K562 (cell line): ENCODE measurements at regions not wholly inside any gene's neighbourhood (a gene's known extent, or its start where the extent isn't known, plus 50 kb on each side); places are given as distances from the start of the nearest gene placed in this dataset.

Source experiments
- ATAC-seq: fragments of 200-7000 bp; cut with Tn5 transposase; 3 replicates; pipeline ENCODE4 v1.9.1; 2020; ENCODE audit warnings: moderate library complexity
- BruUV-seq: library from RNA; stranded (reverse); fragments of 400-500 nt; replicated peaks from 2 replicates; lab custom pipeline; 2021; lab: Mats Ljungman, UMichigan
- CTCF ChIA-PET: fragments of 300-600 bp; formaldehyde crosslinking; extraction: SDS; loops from one replicate; lab custom pipeline; 2021; ENCODE audit warnings: low intra/inter-chr PET ratio; lab: Yijun Ruan, JAX
- POLR2A ChIA-PET: fragments of 300-600, 350-650 bp; sonication (Branson Sonifier 250); formaldehyde crosslinking; extraction: SDS; loops from one replicate; lab custom pipeline; 2021; ENCODE audit warnings: antibody characterized with exemption, inconsistent platforms; lab: Yijun Ruan, JAX
- DNase-seq, 4 experiments: peaks; one replicate each; pipeline versions ENCODE4 v3.0.0 to v3.0.0-alpha.2; 2011 to 2018; ENCODE audit warnings: low spot score in 3 of 4, mixed read lengths in 3 of 4; ENCODE audit errors: extremely low read depth in 1 of 4
- FAIRE-seq: peaks from 2 replicates; lab custom pipeline; 2011; peaks lifted over from hg19 to GRCh38; lab: Jason Lieb, UNC
- H2AFZ ChIP-seq: 2 replicates; pipeline ENCODE4 v1.6.0; 2011; ENCODE audit warnings: low read depth, low read length, control low read depth, inconsistent platforms
- H3K27ac ChIP-seq: fragments of 200-600 bp; 3 replicates; pipeline ENCODE4 v1.8.0; 2011; ENCODE audit warnings: low read depth, mild to moderate bottlenecking, control low read depth, inconsistent platforms, low read length, moderate library complexity, mixed read lengths; ENCODE audit errors: extremely low read depth
- H3K27me3 ChIP-seq, 2 experiments: fragments of 300-600 bp in 1 of 2; 2 replicates in 1 of 2; 3 replicates in 1 of 2; pipeline versions ENCODE4 v1.6.0 to v1.8.0; 2011; ENCODE audit warnings: inconsistent platforms in 2 of 2, low read length in 2 of 2, mild to moderate bottlenecking in 1 of 2, mixed read lengths in 1 of 2, moderate library complexity in 1 of 2; ENCODE audit not compliant: control insufficient read depth in 2 of 2, insufficient read depth in 2 of 2
- H3K36me3 ChIP-seq: fragments of 300-600 bp; 3 replicates; pipeline ENCODE4 v1.8.0; 2011; ENCODE audit warnings: mild to moderate bottlenecking, low read length, inconsistent platforms; ENCODE audit not compliant: control insufficient read depth, insufficient read depth
- H3K4me1 ChIP-seq, 2 experiments: fragments of 200-600 bp in 1 of 2; replicated peaks in 1 of 2; 2 replicates in 1 of 2; 3 replicates in 1 of 2; pipeline versions ENCODE4 v1.5.1 to v1.8.0; 2011; ENCODE audit warnings: inconsistent platforms in 2 of 2, low read length in 2 of 2, mild to moderate bottlenecking in 1 of 2, mixed read lengths in 1 of 2, moderate library complexity in 1 of 2; ENCODE audit not compliant: control insufficient read depth in 2 of 2, insufficient read depth in 2 of 2
- H3K4me2 ChIP-seq: 2 replicates; pipeline ENCODE4 v1.6.1; 2011; ENCODE audit warnings: low read length, control low read depth, inconsistent platforms, mixed read lengths; ENCODE audit not compliant: insufficient read depth
- H3K4me3 ChIP-seq: fragments of 200-600 bp; sonication (generic), shearing (Covaris generic); 2 replicates; pipeline ENCODE4 v1.5.1; 2016; ENCODE audit warnings: control low read depth, inconsistent platforms
- H3K79me2 ChIP-seq: fragments of 200-600 bp; 3 replicates; pipeline ENCODE4 v1.8.0; 2011; ENCODE audit warnings: low read length, inconsistent platforms; ENCODE audit not compliant: control insufficient read depth, insufficient read depth
- H3K9ac ChIP-seq, 2 experiments: 2 replicates each; pipeline versions ENCODE4 v1.6.0 to v1.6.1; 2011; ENCODE audit warnings: low read depth in 2 of 2, low read length in 2 of 2, control low read depth in 1 of 2, inconsistent platforms in 1 of 2, mild to moderate bottlenecking in 1 of 2, mixed read lengths in 1 of 2; ENCODE audit not compliant: insufficient read depth in 1 of 2
- H3K9me1 ChIP-seq: one replicate; pipeline ENCODE4 v1.6.0; 2011; ENCODE audit warnings: inconsistent platforms, mild to moderate bottlenecking, low read length, moderate library complexity; ENCODE audit not compliant: control insufficient read depth, insufficient read depth
- H3K9me3 ChIP-seq: replicated peaks from 2 replicates; pipeline ENCODE4 v1.5.1; 2011; ENCODE audit warnings: low read depth, low read length, inconsistent platforms; ENCODE audit not compliant: control insufficient read depth, insufficient read depth
- H4K20me1 ChIP-seq: replicated peaks from 2 replicates; pipeline ENCODE4 v1.6.1; 2011; ENCODE audit warnings: low read length, inconsistent platforms, mixed read lengths; ENCODE audit not compliant: control insufficient read depth, insufficient read depth
- KHSRP ChIP-seq: fragments of 450-650 bp; IDR thresholded peaks from 2 replicates; pipeline ENCODE4 v1.6.1; 2017
- KLF6 ChIP-seq: fragments of 250-450 bp; sonication (Bioruptor Pico); IDR thresholded peaks from 2 replicates; pipeline ENCODE4 v1.4.0; 2020; ENCODE audit warnings: mild to moderate bottlenecking, moderate library complexity, borderline replicate concordance
- MAZ ChIP-seq, 2 experiments: fragments of 450-650 bp in 1 of 2; sonication (generic) in 1 of 2; formaldehyde crosslinking; IDR thresholded peaks in 1 of 2; conservative IDR thresholded peaks in 1 of 2; 2 replicates each; pipeline versions ENCODE4 v1.4.0 to v1.5.0; 2020; ENCODE audit warnings: mild to moderate bottlenecking in 1 of 2, missing genetic modification reagents in 1 of 2
- MCM2 ChIP-seq: fragments of 450-650 bp; IDR thresholded peaks from 2 replicates; pipeline ENCODE4 v1.6.1; 2017; ENCODE audit warnings: low read depth, mild to moderate bottlenecking
- MXD1 ChIP-seq: fragments of 250-450 bp; sonication (Bioruptor Pico); IDR thresholded peaks from 2 replicates; pipeline ENCODE4 v1.8.0; 2021; ENCODE audit warnings: borderline replicate concordance, mild to moderate bottlenecking, moderate library complexity; ENCODE audit not compliant: poor library complexity, severe bottlenecking
- NEUROD1 ChIP-seq: fragments of 150-350 bp; IDR thresholded peaks from 2 replicates; pipeline ENCODE4 v1.6.1; 2014; ENCODE audit warnings: borderline replicate concordance, low read length, low read depth; ENCODE audit not compliant: partially characterized antibody
- RBM39 ChIP-seq: fragments of 200-400 bp; formaldehyde crosslinking; optimal IDR thresholded peaks from 2 replicates; pipeline ENCODE3; 2018; ENCODE audit warnings: low read depth, low read length
- RNF2 ChIP-seq: sonication (generic); IDR thresholded peaks from 2 replicates; pipeline ENCODE4 v1.6.1; 2016
- STAT5B ChIP-seq: fragments of 250-450 bp; sonication (Bioruptor Pico); IDR thresholded peaks from 2 replicates; pipeline ENCODE4 v1.8.0; 2021; ENCODE audit warnings: mild to moderate bottlenecking, inconsistent platforms
- ZNF133 ChIP-seq: fragments of 250-450 bp; sonication (Bioruptor Pico); IDR thresholded peaks from 2 replicates; pipeline ENCODE4 v1.4.0; 2020; ENCODE audit warnings: mild to moderate bottlenecking
- WGBS: fragments of 100-300 bp; shearing (Covaris generic); methylation state at CpG from one replicate; pipeline ENCODE4 v1.1.6; 2016; ENCODE audit warnings: low coverage, mixed read lengths; ENCODE audit not compliant: insufficient coverage; ENCODE audit errors: missing lambda C conversion rate; 5-methylcytosine and 5-hydroxymethylcytosine counted together
- in situ Hi-C: fragments of 300-500 bp; cut with MboI; formaldehyde crosslinking; loops from 4 replicates; pipeline ENCODE4 v1.15.0; 2018; ENCODE audit warnings: inconsistent platforms, mixed read lengths
- intact Hi-C: fragments of 100-400 bp; cut with micrococcal nuclease; formaldehyde crosslinking; loops from 2 replicates; pipeline ENCODE4 v1.14.2; 2022

- no peak for ATAC-seq
- Histone ChIP-seq H2AFZ (no peak overlapping the region), H3K27ac (no peak overlapping the region), H3K4me2 (no peak overlapping the region), H3K4me1 (no peaks in the 10 kb centered on the region; a peak in 1 of 5 replicates), H3K9me1 (no peaks in the 10 kb centered on the region), H3K79me2 (no peaks in the 10 kb centered on the region), H3K36me3 (no peaks in the 10 kb centered on the region), H3K9me3 (no peaks in the 10 kb centered on the region), H4K20me1 (no peaks in the 10 kb centered on the region), H3K4me3 (no peak overlapping the region), H3K27me3 (peaks cover 2 to 51% of the 10 kb centered on the region in 2 experiments; a peak in 4 of 5 replicates), H3K9ac (no peak overlapping the region)
- BruUV-seq = no TSS peak
- TF ChIP-seq MCM2 (no peak), ZNF133 (no peak), RBM39 (no peak), STAT5B (CRISPR knock-in tag) (no peak), KHSRP (no peak), RNF2 (no peak), NEUROD1 (no peak), MXD1 (CRISPR knock-in tag) (no peak), KLF6 (no peak), MAZ (CRISPR knock-in tag; conservative IDR thresholded peaks at IDR 0.05 in 1 of 2, IDR thresholded peaks at IDR 0.05 in 1 of 2) (no peak)
- FAIRE-seq = no peak
- no peak for DNase-seq
- CTCF ChIA-PET = no interaction called here
- in situ Hi-C loops = no loop called here
- WGBS = 0% methylated on average over 9 of the region's 9 CpGs
- intact Hi-C loops = no loop called here
- POLR2A ChIA-PET = no interaction called here
Observed at GRCh38 chr9:90970608-90971007, 169.0 kb downstream of the SYK start.
